GM18507 (cell line): ENCODE measurements at regions not wholly inside any gene's neighbourhood (a gene's known extent, or its start where the extent isn't known, plus 50 kb on each side); places are given as distances from the start of the nearest gene placed in this dataset.
"Not testable (repeated sequence)": the region's sequence is repeated elsewhere in the genome, so short reads cannot be mapped to it uniquely, and the experiment has no call there.

ENCODE experiments used
- DNase-seq: peaks from one replicate; pipeline ENCODE4 v3.0.0; 2011; ENCODE audit warnings: low read depth; ENCODE audit not compliant: insufficient read length; ENCODE audit errors: extremely low spot score
- FAIRE-seq: peaks from 2 replicates; lab custom pipeline; 2011; peaks lifted over from hg19 to GRCh38; lab: Jason Lieb, UNC

- no peak for FAIRE-seq
- no peak for DNase-seq
Measured at GRCh38 chr3:20403986-20404740, 218.2 kb upstream of the SGO1 start.

GRCh38 chr3:20401253-20401652, 215.2 kb upstream of the SGO1 start:
- no peak for FAIRE-seq
- no peak for DNase-seq

- DNase-seq, result no peak
- FAIRE-seq, result no peak
Measured at GRCh38 chr3:20400686-20401085, 214.7 kb upstream of the SGO1 start.

- FAIRE-seq (no peak), DNase-seq (no peak)
Measured at GRCh38 chr3:20400281-20400680, 214.3 kb upstream of the SGO1 start.

GRCh38 chr3:20396335-20396734, 210.3 kb upstream of the SGO1 start:
- FAIRE-seq, result no peak

GRCh38 chr3:20395692-20396091, 209.7 kb upstream of the SGO1 start:
- DNase-seq (no peak), FAIRE-seq (no peak)

More at GRCh38 chr3:20396335-20396734, 210.3 kb upstream of the SGO1 start:
- no peak for DNase-seq

GRCh38 chr3:20394243-20394642, 208.2 kb upstream of the SGO1 start:
- FAIRE-seq, result no peak

GRCh38 chr3:20391644-20392043, 205.6 kb upstream of the SGO1 start:
- DNase-seq (no peak), FAIRE-seq (no peak)

More at GRCh38 chr3:20394243-20394642, 208.2 kb upstream of the SGO1 start:
- no peak for DNase-seq

GRCh38 chr3:20388971-20389370, 203.0 kb upstream of the SGO1 start:
- DNase-seq (no peak), FAIRE-seq (no peak)

GRCh38 chr3:20380295-20380694, 194.3 kb upstream of the SGO1 start:
- no peak for DNase-seq
- no peak for FAIRE-seq

- no peak for DNase-seq
- FAIRE-seq, result no peak
Measured at GRCh38 chr3:20378315-20378714, 192.3 kb upstream of the SGO1 start.

- DNase-seq (no peak), FAIRE-seq (no peak)
Measured at GRCh38 chr3:20376665-20377217, 190.7 kb upstream of the SGO1 start.

- no peak for DNase-seq
- FAIRE-seq, result no peak
Measured at GRCh38 chr3:20375302-20375701, 189.3 kb upstream of the SGO1 start.

- FAIRE-seq, result not testable (repeated sequence)
Measured at GRCh38 chr3:20370273-20371063, 184.5 kb upstream of the SGO1 start.

GRCh38 chr3:20361000-20361399, 175.0 kb upstream of the SGO1 start:
- no peak for FAIRE-seq
- no peak for DNase-seq

More at GRCh38 chr3:20370273-20371063, 184.5 kb upstream of the SGO1 start:
- DNase-seq, result not testable (repeated sequence)

GRCh38 chr3:20353286-20353685, 167.3 kb upstream of the SGO1 start:
- FAIRE-seq (no peak), DNase-seq (no peak)

- FAIRE-seq (no peak), DNase-seq (no peak)
Measured at GRCh38 chr3:20352546-20353179, 166.7 kb upstream of the SGO1 start.

GRCh38 chr3:20350449-20350848, 164.4 kb upstream of the SGO1 start:
- FAIRE-seq (no peak), DNase-seq (no peak)

GRCh38 chr3:20346916-20347315, 160.9 kb upstream of the SGO1 start:
- FAIRE-seq (no peak), DNase-seq (no peak)

GRCh38 chr3:20346369-20346768, 160.4 kb upstream of the SGO1 start:
- DNase-seq (no peak), FAIRE-seq (no peak)
